Thymus (tissue), 11 donors: ENCODE measurements at regions not wholly inside any gene's neighbourhood (a gene's known extent, or its start where the extent isn't known, plus 50 kb on each side); places are given as distances from the start of the nearest gene placed in this dataset.

Experiments
- DNase-seq, 9 donors: peaks; one replicate each; pipeline ENCODE4 v3.0.0-alpha.2; 2013; ENCODE audit warnings: low spot score in 9 of 9, low read depth in 6 of 9, missing footprints in 1 of 9
- H3K27ac ChIP-seq, 2 donors: one replicate each; pipeline ENCODE4 v1.5.1; 2013; ENCODE audit warnings: control low read depth in 1 of 2, low read depth in 1 of 2, low read length in 1 of 2, mild to moderate bottlenecking in 1 of 2, moderate library complexity in 1 of 2
- H3K27me3 ChIP-seq, 2 donors: one replicate each; pipeline ENCODE4 v1.5.1; 2013; ENCODE audit warnings: low read length in 1 of 2; ENCODE audit not compliant: control insufficient read depth in 2 of 2, insufficient read depth in 1 of 2
- H3K36me3 ChIP-seq, 2 donors: one replicate each; pipeline ENCODE4 v1.5.1; 2013; ENCODE audit warnings: low read length in 1 of 2, mild to moderate bottlenecking in 1 of 2, moderate library complexity in 1 of 2; ENCODE audit not compliant: control insufficient read depth in 2 of 2, insufficient read depth in 2 of 2
- H3K4me1 ChIP-seq, 2 donors: one replicate each; pipeline ENCODE4 v1.5.1; 2013; ENCODE audit warnings: low read length in 2 of 2; ENCODE audit not compliant: control insufficient read depth in 2 of 2, insufficient read depth in 2 of 2
- H3K4me3 ChIP-seq, 2 donors: one replicate each; pipeline ENCODE4 v1.5.1; 2013; ENCODE audit warnings: low read length in 2 of 2, control low read depth in 1 of 2, mild to moderate bottlenecking in 1 of 2
- H3K9me3 ChIP-seq, 2 donors: one replicate each; pipeline ENCODE4 v1.5.1; 2013; ENCODE audit warnings: low read length in 1 of 2, mild to moderate bottlenecking in 1 of 2; ENCODE audit not compliant: control insufficient read depth in 2 of 2, insufficient read depth in 1 of 2
- WGBS: extraction: QIAGEN DNeasy Blood & Tissue Kit; methylation state at CpG from one replicate; pipeline ENCODE4 v1.1.7; 2013; 5-methylcytosine and 5-hydroxymethylcytosine counted together
- donor health status: healthy.

GRCh38 chr9:86765746-86766430 is 181.4 kb downstream of the GAS1 start:
- H3K27ac ChIP-seq = peak overlapping the region in 1 of 2 donors; percentile 11

GRCh38 chr9:86764671-86765343 is 182.5 kb downstream of the GAS1 start:
- Histone ChIP-seq H3K4me3 (no peak overlapping the region), H3K4me1 (peaks cover 0 to 10% of the 10 kb centered on the region in 2 donors), H3K27me3 (no peaks in the 10 kb centered on the region), H3K27ac (peak overlapping the region in 1 of 2 donors; percentile 26), H3K36me3 (no peaks in the 10 kb centered on the region), H3K9me3 (no peaks in the 10 kb centered on the region)
- whole genome bisulfite sequencing = 97% methylated on average over 13 of the region's 13 CpGs
- DNase-seq = no peak

More at GRCh38 chr9:86765746-86766430, 181.4 kb downstream of the GAS1 start:
- no peaks in the 10 kb centered on the region for H3K36me3 ChIP-seq
- no peak for DNase-seq
- H3K27me3 ChIP-seq = no peaks in the 10 kb centered on the region
- H3K4me1 ChIP-seq = peaks cover 0 to 10% of the 10 kb centered on the region in 2 donors
- 82% methylated on average over 13 of the region's 13 CpGs for WGBS
- no peak overlapping the region for H3K4me3 ChIP-seq
- no peaks in the 10 kb centered on the region for H3K9me3 ChIP-seq

DNA sequence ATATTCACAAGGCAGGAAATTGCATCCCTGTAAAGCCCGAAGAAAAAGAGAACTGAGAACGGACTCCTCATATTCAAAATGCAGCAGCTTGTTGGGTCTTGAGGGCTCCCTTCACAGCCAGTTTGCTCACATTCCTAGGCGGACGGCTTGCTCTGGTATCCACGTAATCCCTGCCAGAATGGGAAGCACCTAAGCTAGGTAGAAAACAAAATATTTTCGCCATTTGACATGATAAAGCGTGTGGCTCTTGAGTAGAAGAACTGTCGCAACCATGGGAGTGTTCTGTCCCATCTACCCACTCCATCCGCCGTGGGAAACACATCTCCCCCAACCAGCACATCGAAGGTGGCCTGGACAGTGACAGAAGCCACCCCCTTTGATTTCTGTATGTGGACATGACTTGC is 183.1 kb downstream of the GAS1 start:
- 80% methylated on average over 11 of the region's 11 CpGs for WGBS
- Histone ChIP-seq H3K27me3 (no peaks in the 10 kb centered on the region), H3K27ac (no peak overlapping the region), H3K4me1 (peaks cover 0 to 10% of the 10 kb centered on the region in 2 donors), H3K36me3 (no peaks in the 10 kb centered on the region), H3K4me3 (no peak overlapping the region), H3K9me3 (no peaks in the 10 kb centered on the region)
- DNase-seq = peak in 1 of 9 donors; percentile 10

DNA sequence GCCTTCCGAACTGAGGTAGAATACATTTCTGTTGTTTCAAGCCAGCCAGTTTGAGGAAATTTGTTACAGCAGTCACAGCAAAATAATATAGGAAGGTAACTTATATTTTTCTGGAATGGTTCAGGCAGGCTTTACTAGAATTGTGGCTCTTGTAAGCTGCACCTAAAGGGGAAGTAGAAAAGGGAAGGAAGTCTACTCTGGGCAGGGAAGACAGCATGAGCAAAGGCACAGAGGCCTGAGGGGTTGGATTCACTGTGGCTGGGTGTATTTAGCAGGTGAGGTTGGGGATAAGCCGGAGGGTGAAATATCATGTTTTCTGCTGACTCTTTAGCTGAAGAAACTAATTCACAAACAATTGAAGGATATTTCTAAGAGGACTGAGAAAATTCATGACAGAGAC is 183.5 kb downstream of the GAS1 start:
- 76% methylated on average over 2 of the region's 2 CpGs for WGBS
- no peaks in the 10 kb centered on the region for H3K27me3 ChIP-seq
- DNase-seq = peak in 1 of 9 donors; percentile 9
- H3K27ac ChIP-seq = peak overlapping the region in 1 of 2 donors; percentile 36
- H3K9me3 ChIP-seq = no peaks in the 10 kb centered on the region
- peaks cover 0 to 10% of the 10 kb centered on the region in 2 donors for H3K4me1 ChIP-seq
- H3K4me3 ChIP-seq = no peak overlapping the region
- H3K36me3 ChIP-seq = no peaks in the 10 kb centered on the region

- Histone ChIP-seq H3K27me3 (no peaks in the 10 kb centered on the region), H3K9me3 (no peaks in the 10 kb centered on the region), H3K36me3 (no peaks in the 10 kb centered on the region), H3K4me1 (no peaks in the 10 kb centered on the region), H3K27ac (no peak overlapping the region), H3K4me3 (no peak overlapping the region)
- DNase-seq = no peak
- 96% methylated on average over 1 of the region's 1 CpG for WGBS
Observed at GRCh38 chr9:86757382-86757720, 190.0 kb downstream of the GAS1 start.

DNA sequence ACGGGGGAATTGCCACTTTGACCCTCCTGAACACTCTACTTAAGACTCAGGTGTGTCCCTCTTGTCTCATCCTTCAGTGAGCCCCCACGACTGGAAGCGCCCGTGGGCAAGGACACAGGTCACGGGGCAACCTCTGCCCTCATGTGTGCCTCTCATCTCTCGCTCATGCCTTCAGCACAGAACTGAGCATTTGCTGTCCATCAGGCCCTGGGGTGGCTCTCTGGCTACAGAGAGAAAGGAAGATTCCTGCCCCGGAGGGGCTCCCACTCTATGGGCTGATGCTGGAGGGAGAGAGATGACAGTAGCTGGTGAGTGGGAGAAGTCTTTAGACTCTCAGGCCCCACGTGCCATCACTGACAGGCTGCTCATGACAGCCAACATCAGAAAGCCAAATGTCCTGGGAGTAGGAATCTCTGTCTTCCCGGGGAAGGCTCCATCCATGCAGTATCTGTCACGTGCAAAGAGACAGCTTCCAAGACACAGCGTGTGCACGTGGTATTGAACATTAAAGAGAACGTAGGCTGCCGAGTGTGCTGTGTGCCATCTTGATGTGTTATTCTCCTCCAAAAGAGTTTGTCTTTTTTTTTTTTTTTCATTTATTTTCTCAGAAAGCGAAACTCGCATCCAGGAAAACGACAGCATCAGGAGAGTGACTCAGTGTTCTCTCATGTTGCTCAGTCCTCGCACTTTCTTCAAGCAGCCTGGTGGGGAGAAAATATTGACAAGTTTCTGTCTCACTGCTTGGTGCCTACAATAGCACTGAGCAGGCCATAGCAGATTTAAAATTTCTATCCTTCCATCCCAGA is 190.5 kb downstream of the GAS1 start:
- WGBS = 89% methylated on average over 18 of the region's 18 CpGs
- Histone ChIP-seq H3K4me3 (no peak overlapping the region), H3K36me3 (no peaks in the 10 kb centered on the region), H3K27ac (no peak overlapping the region), H3K27me3 (no peaks in the 10 kb centered on the region), H3K9me3 (no peaks in the 10 kb centered on the region), H3K4me1 (no peaks in the 10 kb centered on the region)
- no peak for DNase-seq

GRCh38 chr9:86755561-86755941 is 191.8 kb downstream of the GAS1 start:
- Histone ChIP-seq H3K9me3 (no peaks in the 10 kb centered on the region), H3K4me3 (no peak overlapping the region), H3K27me3 (no peaks in the 10 kb centered on the region), H3K36me3 (no peaks in the 10 kb centered on the region), H3K4me1 (no peaks in the 10 kb centered on the region), H3K27ac (no peak overlapping the region)
- WGBS = 93% methylated on average over 8 of the region's 8 CpGs
- DNase-seq = no peak

GRCh38 chr9:86754581-86755560 is 192.4 kb downstream of the GAS1 start:
- Histone ChIP-seq H3K36me3 (no peaks in the 10 kb centered on the region), H3K9me3 (no peaks in the 10 kb centered on the region), H3K27ac (no peak overlapping the region), H3K4me1 (no peaks in the 10 kb centered on the region), H3K27me3 (no peaks in the 10 kb centered on the region), H3K4me3 (no peak overlapping the region)
- 78% methylated on average over 6 of the region's 6 CpGs for WGBS
- DNase-seq = no peak
